Jurkat, Clone E6-1 (cell line): ENCODE measurements at regions not wholly inside any gene's neighbourhood (a gene's known extent, or its start where the extent isn't known, plus 50 kb on each side); places are given as distances from the start of the nearest gene placed in this dataset.

Experiments
- DNase-seq: peaks from one replicate; pipeline ENCODE4 v3.0.0-alpha.2; 2011; ENCODE audit warnings: low read depth, low spot score
- H3K4me3 ChIP-seq: 2 replicates; pipeline ENCODE4 v1.5.1; 2011; ENCODE audit warnings: mild to moderate bottlenecking, low read length, control low read depth, moderate library complexity

- no peak for DNase-seq
- H3K4me3 ChIP-seq, result no peak overlapping the region
These were observed 171.4 kb upstream of the CDH10 start for GRCh38 chr5:24816206-24816605.

GRCh38 chr5:24805230-24805629 is 160.5 kb upstream of the CDH10 start:
- H3K4me3 ChIP-seq, result no peak overlapping the region
- no peak for DNase-seq

GRCh38 chr5:24804221-24804681 is 159.5 kb upstream of the CDH10 start:
- H3K4me3 ChIP-seq, result no peak overlapping the region
- no peak for DNase-seq

- no peak for DNase-seq
- no peak overlapping the region for H3K4me3 ChIP-seq
These were observed 146.5 kb upstream of the CDH10 start for GRCh38 chr5:24791326-24791725.

- H3K4me3 ChIP-seq, result no peak overlapping the region
- DNase-seq, result no peak
These were observed 145.0 kb upstream of the CDH10 start for GRCh38 chr5:24789611-24790351.

- no peak for DNase-seq
These were observed 144.2 kb upstream of the CDH10 start for GRCh38 chr5:24788829-24789514.

GRCh38 chr5:24786108-24786507 is 141.3 kb upstream of the CDH10 start:
- no peak overlapping the region for H3K4me3 ChIP-seq
- no peak for DNase-seq

More at GRCh38 chr5:24788829-24789514, 144.2 kb upstream of the CDH10 start:
- no peak overlapping the region for H3K4me3 ChIP-seq

- no peak overlapping the region for H3K4me3 ChIP-seq
- no peak for DNase-seq
These were observed 138.8 kb upstream of the CDH10 start for GRCh38 chr5:24783596-24783995.

- DNase-seq, result no peak
- H3K4me3 ChIP-seq, result no peak overlapping the region
These were observed 132.6 kb upstream of the CDH10 start for GRCh38 chr5:24777392-24777791.

GRCh38 chr5:24773261-24773660 is 128.5 kb upstream of the CDH10 start:
- H3K4me3 ChIP-seq, result no peak overlapping the region
- no peak for DNase-seq

GRCh38 chr5:24767086-24767485 is 122.3 kb upstream of the CDH10 start:
- DNase-seq, result no peak
- no peak overlapping the region for H3K4me3 ChIP-seq

- H3K4me3 ChIP-seq, result no peak overlapping the region
- DNase-seq, result no peak
These were observed 120.4 kb upstream of the CDH10 start for GRCh38 chr5:24765219-24765618.

- DNase-seq, result no peak
These were observed 105.6 kb upstream of the CDH10 start for GRCh38 chr5:24750355-24750754.

GRCh38 chr5:24749701-24750100 is 104.9 kb upstream of the CDH10 start:
- no peak for DNase-seq
- H3K4me3 ChIP-seq, result no peak overlapping the region

More at GRCh38 chr5:24750355-24750754, 105.6 kb upstream of the CDH10 start:
- H3K4me3 ChIP-seq, result no peak overlapping the region

- DNase-seq, result no peak
- H3K4me3 ChIP-seq, result no peak overlapping the region
These were observed 102.5 kb upstream of the CDH10 start for GRCh38 chr5:24747327-24747726.

GRCh38 chr5:24742334-24742733 is 97.6 kb upstream of the CDH10 start:
- H3K4me3 ChIP-seq, result no peak overlapping the region
- DNase-seq, result peak; percentile 1

- H3K4me3 ChIP-seq, result no peak overlapping the region
- no peak for DNase-seq
These were observed 92.4 kb upstream of the CDH10 start for GRCh38 chr5:24737163-24737562.

GRCh38 chr5:24735284-24735683 is 90.5 kb upstream of the CDH10 start:
- H3K4me3 ChIP-seq, result no peak overlapping the region
- no peak for DNase-seq

- DNase-seq, result no peak
These were observed 87.4 kb upstream of the CDH10 start for GRCh38 chr5:24732184-24732583.

GRCh38 chr5:24720743-24721142 is 76.0 kb upstream of the CDH10 start:
- no peak for DNase-seq

More at GRCh38 chr5:24732184-24732583, 87.4 kb upstream of the CDH10 start:
- H3K4me3 ChIP-seq, result no peak overlapping the region

GRCh38 chr5:24714746-24715145 is 70.0 kb upstream of the CDH10 start:
- DNase-seq, result no peak
- no peak overlapping the region for H3K4me3 ChIP-seq

More at GRCh38 chr5:24720743-24721142, 76.0 kb upstream of the CDH10 start:
- no peak overlapping the region for H3K4me3 ChIP-seq
